GM13977 (cell line): ENCODE measurements at regions not wholly inside any gene's neighbourhood (a gene's known extent, or its start where the extent isn't known, plus 50 kb on each side); places are given as distances from the start of the nearest gene placed in this dataset.

ENCODE experiments used
- DNase-seq: peaks from one replicate; pipeline ENCODE4 v3.0.0; 2012; ENCODE audit warnings: low spot score
- in situ Hi-C: fragments of 300-500 bp; cut with MboI; formaldehyde crosslinking; loops from one replicate; pipeline ENCODE4 v1.12.0; 2022; ENCODE audit warnings: low sequenced_read_pairs, low pct_unique_long_range_greater_than_20kb, mixed read lengths, inconsistent platforms; ENCODE audit not compliant: unreplicated experiment
- TF ChIP-seq, protein P1 (sequence below): IDR thresholded peaks from 2 replicates; pipeline ENCODE4 v1.5.1; 2012; ENCODE audit warnings: mild to moderate bottlenecking, control low read depth; ENCODE audit not compliant: insufficient read depth; ENCODE audit errors: extremely low read depth, missing control alignments

DNA sequence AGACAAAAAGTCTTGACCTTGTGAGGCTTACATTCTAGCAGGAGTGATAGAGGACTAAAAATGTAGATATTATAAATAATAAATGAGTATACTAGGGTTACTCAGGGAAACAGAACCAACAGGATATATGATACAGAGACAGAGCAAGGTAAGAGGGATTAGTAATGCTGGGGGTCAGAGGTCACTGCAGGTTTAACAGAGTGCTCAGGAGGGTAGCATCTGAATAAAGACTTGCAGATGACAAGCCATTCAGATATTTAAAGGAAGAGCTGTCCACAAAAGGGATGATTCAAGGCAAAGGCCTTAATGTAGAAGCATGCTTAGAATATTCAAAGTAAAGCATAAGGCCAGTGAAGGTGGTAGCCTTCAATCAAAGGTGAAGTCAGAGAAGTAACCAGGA, 65.6 kb upstream of the SEMA6A start:
- no peak for DNase-seq
- in situ Hi-C loops: no loop called here
- TF ChIP-seq, protein P1, sequence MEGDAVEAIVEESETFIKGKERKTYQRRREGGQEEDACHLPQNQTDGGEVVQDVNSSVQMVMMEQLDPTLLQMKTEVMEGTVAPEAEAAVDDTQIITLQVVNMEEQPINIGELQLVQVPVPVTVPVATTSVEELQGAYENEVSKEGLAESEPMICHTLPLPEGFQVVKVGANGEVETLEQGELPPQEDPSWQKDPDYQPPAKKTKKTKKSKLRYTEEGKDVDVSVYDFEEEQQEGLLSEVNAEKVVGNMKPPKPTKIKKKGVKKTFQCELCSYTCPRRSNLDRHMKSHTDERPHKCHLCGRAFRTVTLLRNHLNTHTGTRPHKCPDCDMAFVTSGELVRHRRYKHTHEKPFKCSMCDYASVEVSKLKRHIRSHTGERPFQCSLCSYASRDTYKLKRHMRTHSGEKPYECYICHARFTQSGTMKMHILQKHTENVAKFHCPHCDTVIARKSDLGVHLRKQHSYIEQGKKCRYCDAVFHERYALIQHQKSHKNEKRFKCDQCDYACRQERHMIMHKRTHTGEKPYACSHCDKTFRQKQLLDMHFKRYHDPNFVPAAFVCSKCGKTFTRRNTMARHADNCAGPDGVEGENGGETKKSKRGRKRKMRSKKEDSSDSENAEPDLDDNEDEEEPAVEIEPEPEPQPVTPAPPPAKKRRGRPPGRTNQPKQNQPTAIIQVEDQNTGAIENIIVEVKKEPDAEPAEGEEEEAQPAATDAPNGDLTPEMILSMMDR: no peak

DNA sequence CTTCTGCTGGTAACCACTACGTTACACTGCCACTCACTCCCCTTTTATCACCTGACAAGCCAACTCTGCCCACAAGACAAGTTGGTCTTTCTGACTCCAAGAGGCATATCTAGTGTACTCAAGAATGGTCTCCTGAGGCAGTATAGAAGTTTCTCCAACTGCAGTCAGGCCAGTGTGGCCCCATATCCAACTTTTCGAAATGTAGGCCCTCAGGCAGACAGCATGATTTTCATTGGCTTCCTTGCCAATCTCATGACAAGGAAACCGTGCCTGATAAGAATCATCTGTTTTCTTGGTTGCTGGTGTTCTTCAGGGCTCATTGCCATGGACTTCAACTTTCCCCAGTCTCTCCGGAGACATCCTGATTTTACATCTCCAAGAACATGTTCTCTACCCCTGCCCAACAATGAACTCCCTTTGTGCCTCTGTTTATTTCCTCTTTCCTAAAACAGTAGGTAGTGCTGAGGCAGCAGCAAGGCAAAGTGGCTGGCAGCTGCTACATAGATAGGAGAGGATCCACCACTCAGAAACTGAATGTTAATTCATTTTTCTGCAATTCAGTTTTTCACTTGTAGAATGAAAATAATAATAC, 62.6 kb upstream of the SEMA6A start:
- in situ Hi-C loops: no loop called here
- DNase-seq: no peak
- TF ChIP-seq, protein P1: no peak

DNA sequence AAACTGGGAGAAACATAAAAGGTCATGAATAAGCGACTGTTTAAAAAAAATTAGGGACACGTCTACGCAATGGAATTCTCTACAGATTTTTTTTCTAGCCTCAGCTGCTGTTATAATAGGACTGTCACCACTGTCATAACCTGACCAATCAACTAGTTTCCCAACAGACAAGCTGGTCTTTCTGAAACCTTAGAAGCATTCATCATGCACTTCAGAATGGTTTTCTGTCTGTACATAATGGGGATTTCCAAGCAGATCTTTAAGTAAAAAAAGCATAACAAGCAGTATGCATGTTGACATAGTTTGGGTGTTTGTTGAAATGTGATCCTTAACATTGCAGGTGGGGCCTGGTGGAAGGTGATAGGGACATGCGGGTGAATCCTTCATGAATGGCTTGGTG, 58.3 kb upstream of the SEMA6A start:
- DNase-seq: no peak
- in situ Hi-C loops: no loop called here
- TF ChIP-seq, protein P1: no peak

DNA sequence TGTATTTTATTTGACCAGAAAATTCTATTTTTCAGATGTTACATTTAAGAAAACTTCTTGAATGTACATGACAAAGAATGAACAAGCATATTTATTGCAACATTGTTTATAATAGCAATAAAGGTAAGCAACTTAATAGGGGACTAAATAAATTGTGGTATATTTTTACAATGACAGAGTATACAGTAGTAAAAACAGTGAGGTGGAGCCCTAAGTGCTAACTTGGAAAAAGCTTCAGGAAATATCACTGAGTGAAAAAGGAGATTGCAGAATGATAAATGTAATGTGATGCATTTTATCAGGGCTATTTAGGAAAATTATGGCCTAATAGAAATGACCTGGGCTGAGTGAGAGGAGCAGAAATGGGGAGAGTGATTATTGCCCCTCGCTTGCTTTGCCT, 56.5 kb upstream of the SEMA6A start:
- TF ChIP-seq, protein P1: no peak
- in situ Hi-C loops: no loop called here
- no peak for DNase-seq

DNA sequence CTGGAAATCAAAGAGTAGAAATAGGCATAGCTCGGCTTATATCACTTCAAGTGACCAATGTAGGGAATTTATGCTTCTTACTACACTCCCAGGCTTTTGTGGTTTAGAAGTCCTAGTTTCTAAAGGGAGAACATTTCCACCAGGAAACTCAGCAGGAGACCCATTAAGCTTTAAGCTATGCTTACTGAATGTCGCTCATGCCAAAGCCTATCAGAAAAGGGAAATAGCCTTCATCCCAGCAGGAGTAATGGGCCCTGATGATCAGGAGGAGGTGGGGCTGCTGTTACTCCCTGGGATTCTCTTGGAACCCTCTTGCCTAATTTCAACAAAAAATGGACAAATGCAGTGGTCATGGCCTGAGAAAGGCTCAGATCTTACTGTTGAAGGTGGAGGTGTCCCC, 54.5 kb upstream of the SEMA6A start:
- in situ Hi-C loops: no loop called here
- TF ChIP-seq, protein P1: no peak
- DNase-seq: no peak

DNA sequence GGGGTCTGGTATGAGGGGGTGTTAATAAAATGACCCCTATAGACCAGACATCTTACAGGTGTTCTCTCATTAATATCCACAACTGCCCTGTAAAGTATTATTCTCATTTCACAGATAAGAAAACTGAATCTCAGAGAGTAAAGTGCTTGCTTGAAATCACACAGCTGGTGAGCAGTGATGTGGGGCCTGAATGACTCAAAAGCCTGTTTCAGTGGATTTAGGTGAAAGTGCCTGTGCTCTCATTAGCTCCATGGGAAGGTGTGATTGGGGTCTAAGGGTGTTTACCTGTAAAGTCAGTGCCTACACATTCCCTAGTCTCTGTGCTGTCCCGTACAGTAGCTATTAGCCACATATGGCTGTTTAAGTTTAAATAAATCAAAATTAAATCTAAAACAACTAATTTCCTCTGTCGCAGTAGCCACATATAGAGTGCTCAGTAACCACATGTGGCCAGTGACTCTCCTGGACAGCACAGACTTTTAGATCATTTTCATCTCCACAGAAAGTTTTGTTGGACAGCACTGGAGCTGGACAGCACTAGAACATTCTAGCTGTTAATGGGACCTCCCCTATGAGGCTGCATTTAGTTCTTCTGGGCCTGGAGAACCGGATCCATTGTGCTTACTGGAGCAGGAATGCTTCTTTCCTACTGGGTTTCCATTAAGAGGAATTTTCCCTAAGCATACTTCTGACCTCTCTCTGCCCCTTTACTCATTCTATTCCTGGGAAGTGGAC, 52.5 kb upstream of the SEMA6A start:
- in situ Hi-C loops: no loop called here
- DNase-seq: peak; percentile 34
- TF ChIP-seq, protein P1: no peak
